ENCODE measurements at regions not wholly inside any gene's neighbourhood (a gene's known extent, or its start where the extent isn't known, plus 50 kb on each side); places are given as distances from the start of the nearest gene placed in this dataset.

GRCh38 chr14:22320362-22320750 lies 268.7 kb downstream of the DAD1 start:
- no peaks in the 10 kb centered on the region for H3K9me3 Mint-ChIP-seq (ENCODE audit: low read depth)

GRCh38 chr14:22319526-22320361 lies 269.3 kb downstream of the DAD1 start:
- Mint-ChIP-seq H3K36me3 (ENCODE audit: low read depth) (no peaks in the 10 kb centered on the region), H3K4me3 (peak overlapping the region; percentile 63), H3K4me1 (no peaks in the 10 kb centered on the region), H3K27me3 (no peaks in the 10 kb centered on the region), H3K27ac (peak overlapping the region; percentile 74), H3K9me3 (ENCODE audit: low read depth) (no peaks in the 10 kb centered on the region)
- intact Hi-C loops (cut with DNase I, micrococcal nuclease): loop anchor here (5.0 to 10.0 kb wide), 4 partner anchors 63 to 238 kb away; no protein-coding TSS in a partner anchor
- DNase-seq (peak; percentile 11), ATAC-seq (peak; percentile 19)
- CTCF ChIA-PET: interaction anchor here (0.7 to 2.0 kb wide), 2 partner anchors 9 to 191 kb away, joined by 5 read pairs; no protein-coding TSS in a partner anchor
- POLR2A ChIA-PET: no interaction called here

More at GRCh38 chr14:22320362-22320750, 268.7 kb downstream of the DAD1 start:
- Mint-ChIP-seq H3K4me3 (peak overlapping the region; percentile 63), H3K27ac (peak overlapping the region; percentile 72), H3K27me3 (no peaks in the 10 kb centered on the region), H3K36me3 (ENCODE audit: low read depth) (no peaks in the 10 kb centered on the region), H3K4me1 (no peaks in the 10 kb centered on the region)
- no peak for ATAC-seq
- DNase-seq: no peak
- intact Hi-C loops (cut with DNase I, micrococcal nuclease): loop anchor here in 1 of 2 experiments (5.0 kb wide), 1 partner anchor 62 kb away; no protein-coding TSS in a partner anchor
- ChIA-PET POLR2A (no interaction called here), CTCF (interaction anchor here (2.0 kb wide), 1 partner anchor 10 kb away, joined by 5 read pairs; no protein-coding TSS in a partner anchor)

- ATAC-seq: no peak
- no peak overlapping the region for H3K4me3 Mint-ChIP-seq
- POLR2A ChIA-PET: no interaction called here
- H3K27ac Mint-ChIP-seq: peak overlapping the region; percentile 74
- no peaks in the 10 kb centered on the region for H3K27me3 Mint-ChIP-seq
- no peaks in the 10 kb centered on the region for H3K36me3 Mint-ChIP-seq (ENCODE audit: low read depth)
- H3K4me1 Mint-ChIP-seq: no peaks in the 10 kb centered on the region
- intact Hi-C loops (cut with DNase I, micrococcal nuclease): loop anchor here (5.0 to 10.0 kb wide), 3 partner anchors 173 to 238 kb away; no protein-coding TSS in a partner anchor
- no peaks in the 10 kb centered on the region for H3K9me3 Mint-ChIP-seq (ENCODE audit: low read depth)
- DNase-seq: no peak
- CTCF ChIA-PET: interaction anchor here (0.7 to 2.0 kb wide), 2 partner anchors 9 to 192 kb away, joined by 5 read pairs; no protein-coding TSS in a partner anchor
These were observed 270.1 kb downstream of the DAD1 start for GRCh38 chr14:22318951-22319350.

GRCh38 chr14:22316473-22316872 lies 272.6 kb downstream of the DAD1 start:
- intact Hi-C loops (cut with DNase I, micrococcal nuclease): loop anchor here (5.0 to 10.0 kb wide), 3 partner anchors 176 to 241 kb away; no protein-coding TSS in a partner anchor
- DNase-seq (no peak), ATAC-seq (no peak)
- no peaks in the 10 kb centered on the region for H3K4me1 Mint-ChIP-seq
- H3K4me3 Mint-ChIP-seq: no peak overlapping the region
- no peaks in the 10 kb centered on the region for H3K9me3 Mint-ChIP-seq (ENCODE audit: low read depth)
- no peaks in the 10 kb centered on the region for H3K27me3 Mint-ChIP-seq
- ChIA-PET CTCF (interaction anchor here (0.5 kb wide), 1 partner anchor 116 kb away, joined by 3 read pairs; no protein-coding TSS in a partner anchor), POLR2A (no interaction called here)
- no peaks in the 10 kb centered on the region for H3K36me3 Mint-ChIP-seq (ENCODE audit: low read depth)
- no peak overlapping the region for H3K27ac Mint-ChIP-seq

GRCh38 chr14:22315336-22315735 lies 273.7 kb downstream of the DAD1 start:
- Mint-ChIP-seq H3K4me1 (no peaks in the 10 kb centered on the region), H3K4me3 (peak overlapping the region; percentile 15), H3K36me3 (ENCODE audit: low read depth) (no peaks in the 10 kb centered on the region), H3K9me3 (ENCODE audit: low read depth) (no peaks in the 10 kb centered on the region), H3K27ac (peak overlapping the region; percentile 13), H3K27me3 (no peaks in the 10 kb centered on the region)
- DNase-seq (no peak), ATAC-seq (no peak)
- ChIA-PET POLR2A (no interaction called here), CTCF (no interaction called here)
- intact Hi-C loops (cut with DNase I, micrococcal nuclease): loop anchor here (5.0 to 10.0 kb wide), 3 partner anchors 177 to 242 kb away; no protein-coding TSS in a partner anchor

GRCh38 chr14:22314183-22314820 lies 274.7 kb downstream of the DAD1 start:
- no peaks in the 10 kb centered on the region for H3K36me3 Mint-ChIP-seq (ENCODE audit: low read depth)
- DNase-seq: no peak
- H3K9me3 Mint-ChIP-seq (ENCODE audit: low read depth): no peaks in the 10 kb centered on the region
- ChIA-PET CTCF (interaction anchor here (0.8 kb wide), 1 partner anchor 10 kb away, joined by 4 read pairs; no protein-coding TSS in a partner anchor), POLR2A (no interaction called here)
- peak; percentile 61 for ATAC-seq
- H3K4me1 Mint-ChIP-seq: no peaks in the 10 kb centered on the region
- H3K27ac Mint-ChIP-seq: peak overlapping the region; percentile 75
- intact Hi-C loops (cut with DNase I, micrococcal nuclease): loop anchor here in 1 of 2 experiments (10.0 kb wide), 1 partner anchor 240 kb away; no protein-coding TSS in a partner anchor
- no peaks in the 10 kb centered on the region for H3K27me3 Mint-ChIP-seq
- peak overlapping the region; percentile 45 for H3K4me3 Mint-ChIP-seq

- POLR2A ChIA-PET: no interaction called here
- no peaks in the 10 kb centered on the region for H3K9me3 Mint-ChIP-seq (ENCODE audit: low read depth)
- DNase-seq (no peak), ATAC-seq (no peak)
- intact Hi-C loops (cut with DNase I, micrococcal nuclease): loop anchor here in 1 of 2 experiments (10.0 kb wide), 1 partner anchor 242 kb away; no protein-coding TSS in a partner anchor
- CTCF ChIA-PET: interaction anchor here (0.8 kb wide), 1 partner anchor 9 kb away, joined by 4 read pairs; no protein-coding TSS in a partner anchor
- H3K36me3 Mint-ChIP-seq (ENCODE audit: low read depth): no peaks in the 10 kb centered on the region
- H3K27ac Mint-ChIP-seq: peak overlapping the region; percentile 47
- no peaks in the 10 kb centered on the region for H3K4me1 Mint-ChIP-seq
- H3K27me3 Mint-ChIP-seq: no peaks in the 10 kb centered on the region
- no peak overlapping the region for H3K4me3 Mint-ChIP-seq
These were observed 275.7 kb downstream of the DAD1 start for GRCh38 chr14:22313172-22313801.

GRCh38 chr14:22311636-22312035 lies 277.4 kb downstream of the DAD1 start:
- Mint-ChIP-seq H3K27me3 (no peaks in the 10 kb centered on the region), H3K4me1 (no peaks in the 10 kb centered on the region), H3K4me3 (no peak overlapping the region), H3K36me3 (ENCODE audit: low read depth) (no peaks in the 10 kb centered on the region), H3K9me3 (ENCODE audit: low read depth) (no peaks in the 10 kb centered on the region), H3K27ac (no peak overlapping the region)
- intact Hi-C loops (cut with DNase I, micrococcal nuclease): loop anchor here in 1 of 2 experiments (10.0 kb wide), 1 partner anchor 243 kb away; no protein-coding TSS in a partner anchor
- DNase-seq (no peak), ATAC-seq (no peak)
- ChIA-PET POLR2A (no interaction called here), CTCF (no interaction called here)

- Mint-ChIP-seq H3K27me3 (no peaks in the 10 kb centered on the region), H3K4me1 (no peaks in the 10 kb centered on the region), H3K4me3 (no peak overlapping the region), H3K27ac (no peak overlapping the region), H3K36me3 (ENCODE audit: low read depth) (no peaks in the 10 kb centered on the region), H3K9me3 (ENCODE audit: low read depth) (no peaks in the 10 kb centered on the region)
- intact Hi-C loops (cut with DNase I, micrococcal nuclease): no loop called here
- ChIA-PET POLR2A (no interaction called here), CTCF (interaction anchor here (0.6 kb wide), 1 partner anchor 35 kb away, joined by 4 read pairs; no protein-coding TSS in a partner anchor)
- no peak for ATAC-seq
- no peak for DNase-seq
These were observed 283.4 kb downstream of the DAD1 start for GRCh38 chr14:22305607-22306006.

GRCh38 chr14:22304326-22304725 lies 284.7 kb downstream of the DAD1 start:
- no peaks in the 10 kb centered on the region for H3K36me3 Mint-ChIP-seq (ENCODE audit: low read depth)
- H3K27me3 Mint-ChIP-seq: no peaks in the 10 kb centered on the region
- peak overlapping the region; percentile 67 for H3K4me3 Mint-ChIP-seq
- CTCF ChIA-PET: interaction anchor here (0.5 kb wide), 1 partner anchor 9 kb away, joined by 4 read pairs; no protein-coding TSS in a partner anchor
- no peak for ATAC-seq
- H3K27ac Mint-ChIP-seq: peak overlapping the region; percentile 55
- POLR2A ChIA-PET: no interaction called here
- no peaks in the 10 kb centered on the region for H3K4me1 Mint-ChIP-seq
- intact Hi-C loops (cut with DNase I, micrococcal nuclease): loop anchor here in 1 of 2 experiments (5.0 kb wide), 1 partner anchor 268 kb away; no protein-coding TSS in a partner anchor
- no peak for DNase-seq
- H3K9me3 Mint-ChIP-seq (ENCODE audit: low read depth): no peaks in the 10 kb centered on the region

All from activated CD4-positive, alpha-beta T cell treated with anti-CD3 and anti-CD28 coated beads for 36 hours (primary cell).